ENCODE measurements at regions not wholly inside any gene's neighbourhood (a gene's known extent, or its start where the extent isn't known, plus 50 kb on each side); places are given as distances from the start of the nearest gene placed in this dataset.

DNA sequence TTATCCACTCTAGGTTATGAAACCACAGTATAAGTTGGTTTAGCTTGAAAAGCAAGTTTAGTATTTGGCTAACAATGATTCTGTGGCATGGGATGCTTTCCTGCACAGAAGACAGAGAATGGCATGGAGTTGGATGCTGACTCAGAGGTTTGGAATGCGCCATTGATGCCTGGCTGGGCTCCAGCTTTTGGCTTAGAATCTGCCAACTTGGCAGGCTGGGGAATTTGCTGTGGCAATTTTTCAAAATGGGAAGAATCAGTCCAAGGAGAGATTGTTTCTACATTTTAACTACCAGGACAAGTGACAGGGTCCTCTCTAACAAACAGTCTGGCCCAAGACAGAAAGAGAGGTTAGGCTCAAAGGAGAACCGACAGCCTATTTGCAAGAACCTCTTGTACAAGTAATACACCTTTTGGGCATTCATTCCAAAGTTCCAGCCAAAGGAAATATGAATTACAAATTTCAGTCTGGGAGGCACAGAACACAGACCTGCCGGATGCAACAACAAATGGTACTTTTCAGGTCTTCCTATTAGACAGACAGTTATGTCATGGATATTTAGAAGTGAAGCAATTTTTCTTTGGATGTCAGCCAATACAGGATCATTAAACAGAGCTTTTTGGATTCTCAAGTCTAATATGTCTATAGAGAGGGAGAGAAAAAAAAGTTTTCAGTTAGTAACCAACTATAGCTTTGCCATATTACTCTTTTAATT lies 1027.7 kb downstream of the TMEM182 start:
- TF ChIP-seq POLR2A (IDR thresholded peaks at IDR 0.05) (no peak), EP300 (IDR thresholded peaks at IDR 0.05) (no peak)
- TF ChIP-seq, protein P1, sequence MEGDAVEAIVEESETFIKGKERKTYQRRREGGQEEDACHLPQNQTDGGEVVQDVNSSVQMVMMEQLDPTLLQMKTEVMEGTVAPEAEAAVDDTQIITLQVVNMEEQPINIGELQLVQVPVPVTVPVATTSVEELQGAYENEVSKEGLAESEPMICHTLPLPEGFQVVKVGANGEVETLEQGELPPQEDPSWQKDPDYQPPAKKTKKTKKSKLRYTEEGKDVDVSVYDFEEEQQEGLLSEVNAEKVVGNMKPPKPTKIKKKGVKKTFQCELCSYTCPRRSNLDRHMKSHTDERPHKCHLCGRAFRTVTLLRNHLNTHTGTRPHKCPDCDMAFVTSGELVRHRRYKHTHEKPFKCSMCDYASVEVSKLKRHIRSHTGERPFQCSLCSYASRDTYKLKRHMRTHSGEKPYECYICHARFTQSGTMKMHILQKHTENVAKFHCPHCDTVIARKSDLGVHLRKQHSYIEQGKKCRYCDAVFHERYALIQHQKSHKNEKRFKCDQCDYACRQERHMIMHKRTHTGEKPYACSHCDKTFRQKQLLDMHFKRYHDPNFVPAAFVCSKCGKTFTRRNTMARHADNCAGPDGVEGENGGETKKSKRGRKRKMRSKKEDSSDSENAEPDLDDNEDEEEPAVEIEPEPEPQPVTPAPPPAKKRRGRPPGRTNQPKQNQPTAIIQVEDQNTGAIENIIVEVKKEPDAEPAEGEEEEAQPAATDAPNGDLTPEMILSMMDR (IDR thresholded peaks at IDR 0.05) = no peak

DNA sequence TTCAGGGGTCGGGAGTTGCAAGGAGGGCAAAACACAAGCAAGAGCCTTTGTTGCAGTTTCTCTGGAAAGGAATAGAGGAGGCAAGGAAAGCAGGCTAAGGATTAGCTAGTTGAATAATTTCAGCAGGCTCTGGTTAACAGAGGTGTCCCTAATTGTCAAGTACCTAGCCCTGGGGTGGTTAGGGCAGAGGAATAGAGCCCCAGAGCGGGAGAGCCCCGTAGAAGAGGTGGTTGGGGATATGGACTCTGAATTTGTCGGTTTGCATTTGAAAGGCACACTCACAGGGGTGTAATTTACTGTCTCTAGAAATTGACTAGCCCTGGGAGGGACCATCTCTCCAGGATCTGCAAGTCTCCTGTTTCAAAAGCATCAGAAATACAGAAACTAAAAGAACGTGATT lies 1030.2 kb downstream of the TMEM182 start:
- no peak for TF ChIP-seq EP300 (IDR thresholded peaks at IDR 0.05)
- TF ChIP-seq, protein P1 (IDR thresholded peaks at IDR 0.05) = no peak
- no peak for TF ChIP-seq POLR2A (IDR thresholded peaks at IDR 0.05)
- Histone ChIP-seq H3K27ac (no peak overlapping the region), H3K36me3 (no peaks in the 10 kb centered on the region), H3K4me1 (peaks cover 0 to 18% (median 0%) of the 10 kb centered on the region in 4 donors), H3K9me3 (no peaks in the 10 kb centered on the region), H3K27me3 (no peaks in the 10 kb centered on the region), H3K4me3 (no peak overlapping the region)
- WGBS, 2 donors = 40 to 41% methylated on average over 5 of the region's 5 CpGs
- DNase-seq (ENCODE audit: low spot score in 2 of 2) = no peak

More for the DNA sequence above, 1027.7 kb downstream of the TMEM182 start:
- Histone ChIP-seq H3K27me3 (no peaks in the 10 kb centered on the region), H3K27ac (no peak overlapping the region), H3K4me1 (peaks cover 0 to 18% (median 0%) of the 10 kb centered on the region in 4 donors), H3K9me3 (no peaks in the 10 kb centered on the region), H3K4me3 (no peak overlapping the region), H3K36me3 (no peaks in the 10 kb centered on the region)
- 21 to 28% methylated on average over 3 of the region's 3 CpGs for WGBS, 2 donors
- DNase-seq (ENCODE audit: low spot score in 2 of 2) = no peak

DNA sequence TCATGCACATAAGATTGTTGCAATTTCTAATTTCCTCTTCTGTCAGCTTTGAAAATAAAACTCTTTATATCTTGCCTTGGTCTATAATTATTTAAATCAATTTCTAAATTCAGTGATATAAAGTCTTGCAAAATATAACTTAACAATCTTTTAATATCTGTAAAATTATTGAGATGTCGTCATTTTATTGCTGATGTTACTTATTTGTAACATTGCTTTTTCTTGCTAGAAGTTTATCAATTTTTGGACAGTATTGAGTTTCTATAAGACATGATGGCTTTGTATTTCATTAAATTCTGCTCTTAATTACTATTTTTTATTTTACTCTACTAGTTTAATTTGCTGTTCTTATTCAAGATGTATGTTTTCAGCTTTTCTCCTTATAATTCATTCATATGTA lies 1036.5 kb downstream of the TMEM182 start:
- H3K4me3 ChIP-seq = no peak overlapping the region

DNA sequence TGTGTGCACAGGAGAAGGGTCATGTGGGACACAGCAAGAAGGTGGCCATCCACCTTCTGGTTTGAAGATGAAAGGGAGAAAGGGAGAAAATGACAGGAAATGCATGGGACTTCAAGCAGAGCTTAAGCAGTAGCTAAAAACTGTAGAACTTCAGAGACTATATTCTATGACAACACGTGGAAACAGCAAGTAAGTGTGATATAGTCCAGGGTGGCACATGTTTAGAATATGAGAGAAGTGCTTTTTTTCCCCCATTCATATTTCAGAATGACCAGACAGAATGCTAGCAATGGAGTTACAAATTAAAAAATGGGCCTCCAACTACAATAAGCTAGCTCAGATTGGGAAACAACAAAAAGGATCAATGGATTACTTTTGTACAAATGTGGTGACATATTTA lies 1042.2 kb downstream of the TMEM182 start:
- TF ChIP-seq POLR2A (IDR thresholded peaks at IDR 0.05) = no peak
- no peak for TF ChIP-seq EP300 (IDR thresholded peaks at IDR 0.05)
- TF ChIP-seq, protein P1 (IDR thresholded peaks at IDR 0.05) = no peak
- no peaks in the 10 kb centered on the region for H3K27me3 ChIP-seq
- H3K36me3 ChIP-seq = no peaks in the 10 kb centered on the region
- no peaks in the 10 kb centered on the region for H3K4me1 ChIP-seq
- H3K27ac ChIP-seq = no peak overlapping the region
- H3K9me3 ChIP-seq = no peaks in the 10 kb centered on the region
- 47 to 49% methylated on average over 1 of the region's 1 CpG for WGBS, 2 donors
- DNase-seq (ENCODE audit: low spot score in 2 of 2) = no peak
- H3K4me3 ChIP-seq = no peak overlapping the region

More for the DNA sequence above, 1036.5 kb downstream of the TMEM182 start:
- WGBS, 2 donors = 83 to 93% methylated on average over 1 of the region's 1 CpG
- TF ChIP-seq, protein P1 (IDR thresholded peaks at IDR 0.05) = no peak
- TF ChIP-seq POLR2A (IDR thresholded peaks at IDR 0.05) = no peak
- no peak for TF ChIP-seq EP300 (IDR thresholded peaks at IDR 0.05)
- H3K36me3 ChIP-seq = no peaks in the 10 kb centered on the region
- H3K27ac ChIP-seq = no peak overlapping the region
- H3K27me3 ChIP-seq = no peaks in the 10 kb centered on the region
- no peaks in the 10 kb centered on the region for H3K9me3 ChIP-seq
- no peaks in the 10 kb centered on the region for H3K4me1 ChIP-seq
- no peak for DNase-seq (ENCODE audit: low spot score in 2 of 2)

DNA sequence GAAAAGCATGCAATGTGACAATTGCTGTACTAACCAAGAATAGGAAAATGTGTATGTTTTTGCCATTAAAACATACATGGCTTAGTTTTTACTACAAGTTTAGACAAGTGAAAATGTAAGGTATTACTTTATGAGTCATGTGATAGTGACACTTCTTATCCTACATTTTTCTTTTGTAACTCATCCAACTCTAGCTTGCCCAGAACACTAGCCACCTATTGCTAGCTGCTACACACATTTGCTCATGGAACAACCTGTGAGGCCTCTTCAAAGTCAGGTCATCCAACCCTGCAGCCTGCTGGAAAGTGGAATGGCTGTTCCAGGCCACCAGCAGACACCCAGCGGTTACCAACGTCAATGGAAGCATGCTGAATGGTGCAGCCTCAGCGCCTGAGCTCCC lies 1043.9 kb downstream of the TMEM182 start:
- H3K36me3 ChIP-seq = no peaks in the 10 kb centered on the region
- no peak overlapping the region for H3K27ac ChIP-seq
- H3K4me1 ChIP-seq = no peaks in the 10 kb centered on the region
- WGBS, 2 donors = 88% methylated on average over 3 of the region's 3 CpGs
- H3K4me3 ChIP-seq = no peak overlapping the region
- H3K9me3 ChIP-seq = no peaks in the 10 kb centered on the region
- H3K27me3 ChIP-seq = no peaks in the 10 kb centered on the region
- TF ChIP-seq EP300 (IDR thresholded peaks at IDR 0.05) = no peak
- TF ChIP-seq, protein P1 (IDR thresholded peaks at IDR 0.05) = no peak
- no peak for DNase-seq (ENCODE audit: low spot score in 2 of 2)
